Gastroesophageal sphincter (tissue), 3 donors: ENCODE measurements at regions not wholly inside any gene's neighbourhood (a gene's known extent, or its start where the extent isn't known, plus 50 kb on each side); places are given as distances from the start of the nearest gene placed in this dataset.

Source experiments
- CTCF ChIP-seq, 4 experiments: fragments of 200-600 bp in 2 of 4; fragments of 450-650 bp in 2 of 4; sonication (generic) in 1 of 4; IDR thresholded peaks; one replicate each; pipeline ENCODE4 v1.5.1; 2017 to 2019; ENCODE audit warnings: antibody characterized with exemption in 4 of 4, mild to moderate bottlenecking in 2 of 4, moderate library complexity in 2 of 4
- EP300 ChIP-seq: sonication (generic); formaldehyde crosslinking; IDR thresholded peaks from one replicate; pipeline ENCODE4 v1.6.1; 2017; ENCODE audit warnings: antibody characterized with exemption, mild to moderate bottlenecking
- POLR2A ChIP-seq, 2 donors: fragments of 450-650 bp; IDR thresholded peaks; one replicate each; pipeline ENCODE4 v1.6.1; 2017; ENCODE audit warnings: antibody characterized with exemption in 2 of 2, mild to moderate bottlenecking in 2 of 2, moderate library complexity in 1 of 2
- POLR2AphosphoS5 ChIP-seq: sonication (generic); formaldehyde crosslinking; IDR thresholded peaks from one replicate; pipeline ENCODE4 v1.6.1; 2017; ENCODE audit warnings: antibody characterized with exemption

- TF ChIP-seq CTCF (IDR thresholded peaks at IDR 0.05) (no peak), POLR2AphosphoS5 (no peak), POLR2A (IDR thresholded peaks at IDR 0.05) (no peak), EP300 (no peak)
Measured at GRCh38 chr6:155578251-155578650, 122.6 kb upstream of the NOX3 start.
